ENCODE measurements at regions not wholly inside any gene's neighbourhood (a gene's known extent, or its start where the extent isn't known, plus 50 kb on each side); places are given as distances from the start of the nearest gene placed in this dataset.

GRCh38 chr4:43352859-43353258 is 460.3 kb downstream of the GRXCR1 start:
- TF ChIP-seq, protein P1, sequence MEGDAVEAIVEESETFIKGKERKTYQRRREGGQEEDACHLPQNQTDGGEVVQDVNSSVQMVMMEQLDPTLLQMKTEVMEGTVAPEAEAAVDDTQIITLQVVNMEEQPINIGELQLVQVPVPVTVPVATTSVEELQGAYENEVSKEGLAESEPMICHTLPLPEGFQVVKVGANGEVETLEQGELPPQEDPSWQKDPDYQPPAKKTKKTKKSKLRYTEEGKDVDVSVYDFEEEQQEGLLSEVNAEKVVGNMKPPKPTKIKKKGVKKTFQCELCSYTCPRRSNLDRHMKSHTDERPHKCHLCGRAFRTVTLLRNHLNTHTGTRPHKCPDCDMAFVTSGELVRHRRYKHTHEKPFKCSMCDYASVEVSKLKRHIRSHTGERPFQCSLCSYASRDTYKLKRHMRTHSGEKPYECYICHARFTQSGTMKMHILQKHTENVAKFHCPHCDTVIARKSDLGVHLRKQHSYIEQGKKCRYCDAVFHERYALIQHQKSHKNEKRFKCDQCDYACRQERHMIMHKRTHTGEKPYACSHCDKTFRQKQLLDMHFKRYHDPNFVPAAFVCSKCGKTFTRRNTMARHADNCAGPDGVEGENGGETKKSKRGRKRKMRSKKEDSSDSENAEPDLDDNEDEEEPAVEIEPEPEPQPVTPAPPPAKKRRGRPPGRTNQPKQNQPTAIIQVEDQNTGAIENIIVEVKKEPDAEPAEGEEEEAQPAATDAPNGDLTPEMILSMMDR (IDR thresholded peaks at IDR 0.05), result no peak
- no peak for TF ChIP-seq POLR2A (IDR thresholded peaks at IDR 0.05)
